OCI-LY1 (cell line): ENCODE measurements at regions not wholly inside any gene's neighbourhood (a gene's known extent, or its start where the extent isn't known, plus 50 kb on each side); places are given as distances from the start of the nearest gene placed in this dataset.

ENCODE experiments used
- CTCF ChIP-seq: fragments of 200-600 bp; sonication (generic), shearing (Covaris generic); IDR thresholded peaks from 2 replicates; pipeline ENCODE4 v1.5.1; 2017; ENCODE audit warnings: mild to moderate bottlenecking, antibody characterized with exemption, low read length, moderate library complexity, mixed read lengths
- EZH2 ChIP-seq: fragments of 200-600 bp; sonication (generic), shearing (Covaris generic); IDR thresholded peaks from 2 replicates; pipeline ENCODE4 v1.8.0; 2017; ENCODE audit warnings: borderline replicate concordance, mixed run types, mild to moderate bottlenecking, antibody characterized with exemption, low read length, moderate library complexity, mixed read lengths

GRCh38 chr14:38716926-38717325, 386.1 kb downstream of the SEC23A start:
- TF ChIP-seq EZH2 (no peak), CTCF (no peak)
